ENCODE measurements at regions not wholly inside any gene's neighbourhood (a gene's known extent, or its start where the extent isn't known, plus 50 kb on each side); places are given as distances from the start of the nearest gene placed in this dataset.

GRCh38 chr6:118387921-118388701, 160.0 kb upstream of the PLN start:
- TF ChIP-seq CTCF (IDR thresholded peaks at IDR 0.05) (no peak), POLR2A (IDR thresholded peaks at IDR 0.05) (no peak)
